ENCODE measurements at regions not wholly inside any gene's neighbourhood (a gene's known extent, or its start where the extent isn't known, plus 50 kb on each side); places are given as distances from the start of the nearest gene placed in this dataset.
"Not testable (repeated sequence)": the region's sequence is repeated elsewhere in the genome, so short reads cannot be mapped to it uniquely, and the experiment has no call there.

DNA sequence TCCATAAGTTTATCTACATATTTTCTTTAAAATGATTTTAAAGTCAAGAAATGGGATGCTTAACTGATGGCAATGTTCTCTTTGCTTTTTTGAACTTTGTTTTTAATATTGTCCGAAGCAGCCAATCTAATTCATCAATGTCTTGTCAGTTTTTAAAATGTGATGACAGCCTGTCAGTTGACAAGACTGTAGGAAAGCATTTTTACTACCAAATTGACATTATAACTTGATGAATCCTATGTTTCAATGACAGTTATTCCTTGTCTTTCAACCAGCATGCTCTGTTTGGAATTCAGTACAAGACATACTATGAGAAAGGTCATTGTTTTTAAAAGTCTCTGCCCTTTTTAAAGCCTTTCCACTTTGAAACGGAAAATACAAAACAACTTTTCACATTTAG is 1073.2 kb downstream of the TMTC2 start:
- Histone ChIP-seq H3K4me3 (ENCODE audit: low read length) (no peak overlapping the region), H2AFZ (ENCODE audit: low read depth, low read length) (no peak overlapping the region), H3K27me3 (ENCODE audit: insufficient read depth, low read length) (no peaks in the 10 kb centered on the region), H3K9me3 (ENCODE audit: low read length) (peaks cover 4% of the 10 kb centered on the region), H3K4me1 (ENCODE audit: insufficient read depth, low read length) (no peaks in the 10 kb centered on the region), H3K36me3 (ENCODE audit: insufficient read depth, low read length) (no peaks in the 10 kb centered on the region)

DNA sequence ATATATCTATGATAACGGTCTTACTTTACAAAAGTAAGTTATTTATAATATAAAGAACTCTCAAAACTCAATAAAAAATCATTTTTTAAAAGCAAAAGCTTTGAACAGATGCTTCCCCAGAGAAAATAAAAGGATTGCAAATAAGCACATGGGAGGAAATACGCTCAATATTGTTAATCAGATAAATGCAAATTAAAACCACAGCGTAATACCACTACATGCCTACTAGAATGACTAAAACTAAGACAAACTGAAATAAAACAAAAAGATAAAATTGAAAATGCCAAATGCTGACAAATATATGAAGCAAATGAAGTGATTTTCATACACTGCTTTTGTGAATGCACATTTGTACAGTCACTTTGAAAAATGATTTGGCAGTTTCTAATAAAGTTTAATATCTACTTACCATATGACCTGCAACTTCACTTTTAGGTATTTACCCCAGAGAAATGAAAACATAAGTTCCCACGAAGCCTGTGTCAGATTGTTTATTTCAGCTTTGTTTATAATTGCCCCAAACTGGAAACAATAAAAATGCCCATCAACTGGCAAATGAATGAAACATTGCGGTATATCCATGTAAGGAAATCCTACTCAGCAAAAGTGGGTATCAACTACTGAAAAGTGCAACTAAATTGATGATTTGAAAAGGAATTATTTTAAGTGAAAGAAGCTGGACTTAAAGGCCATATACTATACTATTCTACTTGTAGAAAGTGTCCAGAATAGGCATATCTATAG is 1072.4 kb downstream of the TMTC2 start:
- H3K36me3 ChIP-seq (ENCODE audit: insufficient read depth, low read length) = no peaks in the 10 kb centered on the region
- H2AFZ ChIP-seq (ENCODE audit: low read depth, low read length) = no peak overlapping the region
- H3K4me3 ChIP-seq (ENCODE audit: low read length) = no peak overlapping the region
- H3K9me3 ChIP-seq (ENCODE audit: low read length) = peaks cover 4% of the 10 kb centered on the region
- H3K27me3 ChIP-seq (ENCODE audit: insufficient read depth, low read length) = no peaks in the 10 kb centered on the region
- no peaks in the 10 kb centered on the region for H3K4me1 ChIP-seq (ENCODE audit: insufficient read depth, low read length)

GRCh38 chr12:83753904-83754303 is 1067.2 kb downstream of the TMTC2 start:
- Histone ChIP-seq H3K4me1 (ENCODE audit: insufficient read depth, low read length) (no peaks in the 10 kb centered on the region), H3K36me3 (ENCODE audit: insufficient read depth, low read length) (no peaks in the 10 kb centered on the region), H3K27me3 (ENCODE audit: insufficient read depth, low read length) (no peaks in the 10 kb centered on the region), H3K4me3 (ENCODE audit: low read length) (no peak overlapping the region), H2AFZ (ENCODE audit: low read depth, low read length) (no peak overlapping the region), H3K9me3 (ENCODE audit: low read length) (no peaks in the 10 kb centered on the region)

- H3K27me3 ChIP-seq (ENCODE audit: insufficient read depth, low read length) = no peaks in the 10 kb centered on the region
- no peak overlapping the region for H2AFZ ChIP-seq (ENCODE audit: low read depth, low read length)
- no peaks in the 10 kb centered on the region for H3K4me1 ChIP-seq (ENCODE audit: insufficient read depth, low read length)
- no peak overlapping the region for H3K4me3 ChIP-seq (ENCODE audit: low read length)
- no peaks in the 10 kb centered on the region for H3K9me3 ChIP-seq (ENCODE audit: low read length)
- no peaks in the 10 kb centered on the region for H3K36me3 ChIP-seq (ENCODE audit: insufficient read depth, low read length)
Observed at GRCh38 chr12:83753205-83753604, 1066.5 kb downstream of the TMTC2 start.

DNA sequence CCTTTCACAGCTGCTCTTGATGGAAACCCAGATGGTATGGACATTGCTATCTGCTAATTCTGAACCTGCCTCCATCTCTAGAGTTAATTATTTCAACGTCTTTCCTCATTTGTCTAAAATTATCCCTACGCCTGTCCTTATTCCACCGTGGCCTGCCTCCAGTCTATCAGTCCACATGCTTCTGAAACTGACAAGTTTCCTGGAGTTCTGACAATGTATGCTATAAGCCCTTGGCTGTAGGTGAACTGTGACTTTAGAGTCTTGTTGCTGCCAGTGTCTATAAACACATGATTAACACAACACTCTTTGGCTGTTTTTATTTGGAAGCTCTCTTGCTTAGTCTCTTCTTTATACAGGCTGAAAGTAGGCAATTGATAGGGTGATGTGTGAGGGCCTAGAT is 1052.9 kb downstream of the TMTC2 start:
- no peaks in the 10 kb centered on the region for H3K36me3 ChIP-seq (ENCODE audit: insufficient read depth, low read length)
- H3K9me3 ChIP-seq (ENCODE audit: low read length) = no peaks in the 10 kb centered on the region
- no peaks in the 10 kb centered on the region for H3K27me3 ChIP-seq (ENCODE audit: insufficient read depth, low read length)
- no peak overlapping the region for H2AFZ ChIP-seq (ENCODE audit: low read depth, low read length)
- H3K4me3 ChIP-seq (ENCODE audit: low read length) = no peak overlapping the region
- H3K4me1 ChIP-seq (ENCODE audit: insufficient read depth, low read length) = no peaks in the 10 kb centered on the region

- H3K36me3 ChIP-seq (ENCODE audit: insufficient read depth, low read length) = no peaks in the 10 kb centered on the region
- peaks cover 7% of the 10 kb centered on the region for H3K9me3 ChIP-seq (ENCODE audit: low read length)
- H3K4me1 ChIP-seq (ENCODE audit: insufficient read depth, low read length) = no peaks in the 10 kb centered on the region
- H3K27me3 ChIP-seq (ENCODE audit: insufficient read depth, low read length) = no peaks in the 10 kb centered on the region
- no peak overlapping the region for H2AFZ ChIP-seq (ENCODE audit: low read depth, low read length)
- H3K4me3 ChIP-seq (ENCODE audit: low read length) = no peak overlapping the region
Observed at GRCh38 chr12:83710851-83711250, 1024.1 kb downstream of the TMTC2 start.

DNA sequence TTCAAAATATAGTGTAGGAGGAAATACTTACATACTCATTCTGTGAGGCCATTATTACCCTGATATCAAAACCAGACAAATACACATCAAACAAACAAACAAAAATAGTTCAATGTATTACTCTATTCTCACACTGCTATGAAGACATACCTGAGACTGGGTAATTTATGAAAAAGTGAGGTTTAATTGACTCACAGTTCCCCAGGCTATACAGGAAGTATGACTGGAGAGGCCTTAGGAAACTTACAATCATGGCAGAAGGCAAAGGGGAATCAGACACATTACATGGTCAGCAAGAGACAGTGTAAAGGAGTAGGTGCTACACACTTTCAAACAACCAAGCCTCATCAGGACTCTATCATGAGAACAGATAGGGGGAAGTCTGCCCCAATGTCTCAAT is 1023.2 kb downstream of the TMTC2 start:
- H3K4me3 ChIP-seq (ENCODE audit: low read length) = no peak overlapping the region
- H3K36me3 ChIP-seq (ENCODE audit: insufficient read depth, low read length) = no peaks in the 10 kb centered on the region
- no peak overlapping the region for H2AFZ ChIP-seq (ENCODE audit: low read depth, low read length)
- no peaks in the 10 kb centered on the region for H3K27me3 ChIP-seq (ENCODE audit: insufficient read depth, low read length)
- H3K4me1 ChIP-seq (ENCODE audit: insufficient read depth, low read length) = no peaks in the 10 kb centered on the region
- H3K9me3 ChIP-seq (ENCODE audit: low read length) = peaks cover 7% of the 10 kb centered on the region

DNA sequence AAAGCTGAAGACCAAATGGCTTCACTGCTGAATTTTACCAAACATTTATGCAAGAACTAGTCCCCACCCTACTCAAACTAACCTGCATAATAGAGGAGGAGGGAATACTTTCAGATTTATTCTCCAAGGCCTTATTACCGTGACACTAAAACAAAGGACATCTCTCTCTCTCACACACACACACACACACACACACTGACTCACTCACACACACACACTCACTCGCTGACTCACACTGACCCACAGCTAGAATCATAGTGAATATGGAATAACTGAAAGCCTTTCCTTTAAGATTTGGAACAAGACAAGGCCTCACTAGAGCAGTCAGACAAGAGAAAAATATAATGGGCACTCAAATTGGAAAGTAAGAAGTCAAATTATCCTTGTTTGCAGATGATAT is 1014.1 kb downstream of the TMTC2 start:
- Histone ChIP-seq H3K4me3 (ENCODE audit: low read length) (no peak overlapping the region), H3K36me3 (ENCODE audit: insufficient read depth, low read length) (no peaks in the 10 kb centered on the region), H2AFZ (ENCODE audit: low read depth, low read length) (no peak overlapping the region), H3K27me3 (ENCODE audit: insufficient read depth, low read length) (no peaks in the 10 kb centered on the region), H3K9me3 (ENCODE audit: low read length) (peaks cover 3% of the 10 kb centered on the region), H3K4me1 (ENCODE audit: insufficient read depth, low read length) (no peaks in the 10 kb centered on the region)

DNA sequence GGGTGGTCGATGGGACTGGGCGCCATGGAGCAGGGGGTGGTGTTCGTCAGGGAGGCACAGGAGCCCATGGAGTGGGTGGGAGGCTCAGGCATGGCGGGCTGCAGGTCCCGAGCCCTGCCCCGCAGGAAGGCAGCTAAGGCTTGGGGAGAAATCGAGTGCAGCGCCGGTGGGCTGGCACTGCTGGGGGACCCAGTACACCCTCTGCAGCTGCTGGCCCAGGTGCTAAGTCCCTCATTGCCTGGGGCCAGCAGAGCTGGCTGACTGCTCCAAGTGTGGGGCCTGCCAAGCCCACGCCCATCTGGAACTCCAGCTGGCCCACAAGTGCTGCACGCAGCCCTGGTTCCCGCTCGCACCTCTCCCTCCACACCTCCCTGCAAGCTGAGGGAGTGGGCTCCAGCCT is 1009.6 kb downstream of the TMTC2 start:
- H3K36me3 ChIP-seq (ENCODE audit: insufficient read depth, low read length); H3K27me3 ChIP-seq (ENCODE audit: insufficient read depth, low read length); H3K9me3 ChIP-seq (ENCODE audit: low read length); H3K4me1 ChIP-seq (ENCODE audit: insufficient read depth, low read length); H3K4me3 ChIP-seq (ENCODE audit: low read length); H2AFZ ChIP-seq (ENCODE audit: low read depth, low read length): not testable (repeated sequence)

DNA sequence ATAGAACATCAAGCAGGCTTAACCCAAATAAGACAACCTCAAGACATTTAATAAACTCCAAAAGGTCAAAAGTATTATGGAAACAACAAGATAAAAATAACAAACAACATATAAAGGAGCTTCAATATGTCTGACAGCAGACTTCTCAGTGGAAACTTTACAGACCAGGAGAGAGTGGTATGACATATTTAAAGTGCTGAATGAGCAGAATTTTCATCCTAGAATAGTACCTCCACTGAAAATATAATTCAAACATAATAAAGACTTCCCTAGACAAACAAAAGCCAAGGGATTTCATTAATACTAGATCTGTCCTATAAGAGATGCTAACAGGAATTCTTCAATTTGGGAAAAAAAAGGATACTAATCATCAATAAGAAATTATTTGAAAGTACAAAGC is 1005.0 kb downstream of the TMTC2 start:
- Histone ChIP-seq H2AFZ (ENCODE audit: low read depth, low read length) (no peak overlapping the region), H3K27me3 (ENCODE audit: insufficient read depth, low read length) (no peaks in the 10 kb centered on the region), H3K4me3 (ENCODE audit: low read length) (no peak overlapping the region), H3K36me3 (ENCODE audit: insufficient read depth, low read length) (no peaks in the 10 kb centered on the region), H3K4me1 (ENCODE audit: insufficient read depth, low read length) (no peaks in the 10 kb centered on the region), H3K9me3 (ENCODE audit: low read length) (peaks cover 1% of the 10 kb centered on the region)

- no peaks in the 10 kb centered on the region for H3K27me3 ChIP-seq (ENCODE audit: insufficient read depth, low read length)
- H3K4me3 ChIP-seq (ENCODE audit: low read length) = no peak overlapping the region
- H3K4me1 ChIP-seq (ENCODE audit: insufficient read depth, low read length) = no peaks in the 10 kb centered on the region
- no peaks in the 10 kb centered on the region for H3K9me3 ChIP-seq (ENCODE audit: low read length)
- no peak overlapping the region for H2AFZ ChIP-seq (ENCODE audit: low read depth, low read length)
- H3K36me3 ChIP-seq (ENCODE audit: insufficient read depth, low read length) = no peaks in the 10 kb centered on the region
Observed at GRCh38 chr12:83690465-83690864, 1003.8 kb downstream of the TMTC2 start.

- no peaks in the 10 kb centered on the region for H3K27me3 ChIP-seq (ENCODE audit: insufficient read depth, low read length)
- no peaks in the 10 kb centered on the region for H3K36me3 ChIP-seq (ENCODE audit: insufficient read depth, low read length)
- no peaks in the 10 kb centered on the region for H3K9me3 ChIP-seq (ENCODE audit: low read length)
- H3K4me3 ChIP-seq (ENCODE audit: low read length) = no peak overlapping the region
- no peak overlapping the region for H2AFZ ChIP-seq (ENCODE audit: low read depth, low read length)
- no peaks in the 10 kb centered on the region for H3K4me1 ChIP-seq (ENCODE audit: insufficient read depth, low read length)
Observed at GRCh38 chr12:83689333-83689732, 1002.6 kb downstream of the TMTC2 start.

GRCh38 chr12:83676781-83677295 is 990.1 kb downstream of the TMTC2 start:
- no peak overlapping the region for H3K4me3 ChIP-seq (ENCODE audit: low read length)
- no peaks in the 10 kb centered on the region for H3K27me3 ChIP-seq (ENCODE audit: insufficient read depth, low read length)

GRCh38 chr12:83666690-83667089 is 980.0 kb downstream of the TMTC2 start:
- no peak overlapping the region for H3K4me3 ChIP-seq (ENCODE audit: low read length)
- no peaks in the 10 kb centered on the region for H3K36me3 ChIP-seq (ENCODE audit: insufficient read depth, low read length)
- H2AFZ ChIP-seq (ENCODE audit: low read depth, low read length) = no peak overlapping the region
- no peaks in the 10 kb centered on the region for H3K9me3 ChIP-seq (ENCODE audit: low read length)
- H3K4me1 ChIP-seq (ENCODE audit: insufficient read depth, low read length) = no peaks in the 10 kb centered on the region
- H3K27me3 ChIP-seq (ENCODE audit: insufficient read depth, low read length) = no peaks in the 10 kb centered on the region

More at GRCh38 chr12:83676781-83677295, 990.1 kb downstream of the TMTC2 start:
- no peaks in the 10 kb centered on the region for H3K9me3 ChIP-seq (ENCODE audit: low read length)
- no peaks in the 10 kb centered on the region for H3K4me1 ChIP-seq (ENCODE audit: insufficient read depth, low read length)
- H2AFZ ChIP-seq (ENCODE audit: low read depth, low read length) = no peak overlapping the region
- no peaks in the 10 kb centered on the region for H3K36me3 ChIP-seq (ENCODE audit: insufficient read depth, low read length)

Measured in neuron (in vitro differentiated cells).